Activated naive CD4-positive, alpha-beta T cell treated with anti-CD3 and anti-CD28 coated beads, Interleukin-2, amount 50 U/mL, for 16 hours (primary cell): ENCODE measurements at regions not wholly inside any gene's neighbourhood (a gene's known extent, or its start where the extent isn't known, plus 50 kb on each side); places are given as distances from the start of the nearest gene placed in this dataset.

Experiments
- DNase-seq: peaks from one replicate; pipeline ENCODE4 v3.0.0-alpha.2; 2020

DNA sequence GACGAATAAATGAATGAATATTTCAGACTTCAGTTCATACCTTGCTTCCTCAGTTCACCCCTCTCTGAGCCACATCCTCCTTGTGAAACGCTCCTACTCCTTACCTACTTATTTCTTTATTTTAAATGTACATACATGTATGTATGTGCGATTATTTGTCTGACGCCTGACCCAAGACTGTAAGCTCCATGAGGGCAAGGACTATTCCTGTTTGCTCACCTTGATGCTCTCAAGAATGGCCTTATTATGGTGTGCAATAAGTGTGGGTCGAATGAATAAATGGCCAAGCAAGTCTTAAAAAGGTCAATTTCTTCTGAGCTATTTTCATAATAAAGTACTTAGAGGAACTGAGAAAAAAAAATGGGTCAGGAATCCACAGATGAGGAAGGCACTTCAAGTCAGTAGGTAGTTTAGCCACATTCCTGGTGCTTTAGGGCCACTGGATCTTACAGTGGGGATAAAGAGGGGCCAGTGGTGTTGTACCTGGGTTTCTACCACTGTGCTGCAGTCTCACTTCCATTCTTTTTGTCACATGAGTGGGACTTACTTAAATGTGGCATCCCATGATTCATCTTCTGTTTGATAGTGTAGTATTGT lies 74.7 kb downstream of the SDC1 start:
- no peak for DNase-seq

DNA sequence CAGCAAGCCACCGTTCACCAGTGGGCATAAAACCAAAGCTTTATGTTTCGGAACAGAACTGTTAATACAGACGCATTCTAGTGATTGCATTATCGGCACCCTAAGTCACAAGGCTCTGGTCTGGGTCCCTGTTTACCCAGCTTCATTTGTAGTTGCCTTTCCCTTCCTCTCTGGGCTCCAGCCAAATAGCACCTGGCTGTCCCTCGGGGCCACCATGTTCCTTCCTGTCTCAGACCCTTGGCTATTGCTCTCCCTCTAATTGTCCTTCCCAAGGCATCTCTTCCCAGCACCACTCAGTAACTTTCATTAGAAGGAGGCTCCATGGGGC lies 75.3 kb downstream of the SDC1 start:
- no peak for DNase-seq

DNA sequence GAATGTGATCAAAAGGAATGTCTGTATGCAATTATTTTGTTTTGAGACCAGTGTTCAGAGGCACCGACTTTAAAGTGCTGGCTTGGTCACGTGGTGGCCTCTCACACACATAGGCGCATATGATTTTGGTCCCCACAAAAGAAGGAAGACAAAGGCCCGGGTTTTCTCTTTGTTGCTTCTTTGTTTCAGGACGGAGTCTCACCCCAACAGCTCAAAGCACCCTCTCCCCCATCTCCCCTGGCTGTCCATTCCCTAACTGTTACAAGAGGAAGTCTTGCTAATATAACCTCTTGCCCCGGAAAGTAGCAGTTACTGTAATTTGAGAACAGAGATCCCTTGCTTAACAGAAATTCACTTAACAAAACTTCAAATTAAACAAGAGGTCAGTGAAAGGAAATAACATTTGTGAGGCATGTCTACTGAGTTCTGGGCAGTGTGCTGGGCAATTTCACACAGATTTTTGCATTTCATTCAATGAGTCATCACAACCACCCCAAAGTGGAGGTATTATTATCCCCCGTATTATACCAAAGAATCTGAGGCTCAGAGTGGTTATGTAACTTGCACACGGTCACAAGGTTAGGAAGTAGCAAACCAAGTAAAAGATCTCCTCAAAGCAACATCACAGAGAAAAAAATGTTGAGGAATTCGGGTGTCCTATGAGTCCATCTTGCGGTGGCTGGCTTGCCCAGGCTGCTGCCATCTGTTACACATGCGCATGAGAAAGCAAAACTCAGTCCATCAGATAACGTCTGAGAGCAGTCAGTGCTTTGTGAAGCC lies 75.8 kb downstream of the SDC1 start:
- DNase-seq, result no peak

- DNase-seq, result no peak
Observed at GRCh38 chr2:20148426-20148922, 76.5 kb downstream of the SDC1 start.

DNA sequence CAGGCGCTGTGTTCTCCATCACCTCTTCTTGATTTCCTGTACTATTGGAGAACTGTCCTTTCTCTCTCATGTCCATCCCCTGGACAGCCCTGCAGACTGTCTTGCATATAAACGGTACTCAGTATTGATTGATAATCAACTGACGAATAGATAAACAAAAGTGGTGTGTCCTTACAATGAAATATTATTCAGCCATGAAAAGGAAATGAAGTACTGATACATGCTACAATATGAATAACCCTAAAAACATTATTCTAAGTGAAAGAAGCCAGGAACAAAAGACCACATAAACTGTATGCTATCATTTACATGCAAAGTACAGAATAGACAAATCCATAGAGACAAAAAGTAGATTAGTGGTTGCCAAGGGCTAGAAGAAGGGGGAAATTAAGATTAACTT lies 77.6 kb downstream of the SDC1 start:
- no peak for DNase-seq

- no peak for DNase-seq
Observed at GRCh38 chr2:20146401-20146800, 78.5 kb downstream of the SDC1 start.

DNA sequence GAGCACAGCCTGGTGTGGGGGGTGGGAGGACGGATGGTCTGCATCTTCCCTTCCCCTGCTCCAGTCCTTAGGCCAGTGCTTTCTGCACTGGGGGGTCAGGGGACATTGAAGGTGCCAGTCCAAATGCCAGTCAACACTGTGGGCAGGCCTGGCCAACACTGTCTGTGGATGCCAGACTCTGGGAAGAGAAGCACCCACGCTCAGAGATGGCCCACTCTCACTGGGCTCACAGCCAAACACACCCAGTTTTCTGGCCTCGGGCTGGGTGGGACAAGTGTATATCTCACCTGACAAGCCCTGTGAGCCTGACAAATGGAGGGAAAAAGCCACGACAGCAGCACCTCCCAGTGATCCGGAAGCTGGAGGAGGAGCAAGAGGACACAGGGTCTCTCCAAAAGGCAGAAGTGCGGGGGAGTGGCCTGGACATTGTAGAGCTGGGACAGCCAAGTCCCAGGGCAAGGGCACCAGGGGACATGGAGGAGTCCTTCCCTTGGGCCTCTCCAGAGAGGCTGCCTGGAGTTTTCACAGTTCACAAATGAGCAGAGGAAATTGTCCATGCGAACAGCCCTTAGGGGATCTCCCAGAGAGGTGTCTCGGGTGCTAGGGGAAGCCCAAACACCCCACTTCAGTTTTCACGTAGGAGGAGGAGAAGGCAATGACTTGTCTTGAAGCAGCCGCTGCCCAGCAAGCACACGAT lies 79.3 kb downstream of the SDC1 start:
- no peak for DNase-seq

DNA sequence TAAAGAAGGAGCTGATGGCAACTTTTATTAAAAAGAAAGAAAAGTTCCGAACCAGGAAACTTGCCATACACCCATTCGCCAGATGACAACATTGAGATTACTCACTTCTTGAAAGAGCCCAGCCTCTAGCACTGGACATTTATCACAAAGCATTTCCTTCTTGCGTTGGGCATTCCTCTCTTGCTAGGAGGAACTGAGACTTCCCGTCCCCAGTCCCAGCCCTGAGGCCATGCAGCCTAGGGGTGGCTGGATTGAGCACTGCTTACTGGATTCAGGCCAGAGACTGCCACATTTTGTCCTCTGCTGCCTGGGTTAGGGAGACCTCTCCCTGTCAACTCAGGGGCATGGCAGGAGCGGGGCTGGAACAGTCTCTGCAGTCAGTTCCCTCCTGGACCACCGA lies 80.1 kb downstream of the SDC1 start:
- DNase-seq, result no peak

GRCh38 chr2:20144196-20144595 lies 80.7 kb downstream of the SDC1 start:
- no peak for DNase-seq

DNA sequence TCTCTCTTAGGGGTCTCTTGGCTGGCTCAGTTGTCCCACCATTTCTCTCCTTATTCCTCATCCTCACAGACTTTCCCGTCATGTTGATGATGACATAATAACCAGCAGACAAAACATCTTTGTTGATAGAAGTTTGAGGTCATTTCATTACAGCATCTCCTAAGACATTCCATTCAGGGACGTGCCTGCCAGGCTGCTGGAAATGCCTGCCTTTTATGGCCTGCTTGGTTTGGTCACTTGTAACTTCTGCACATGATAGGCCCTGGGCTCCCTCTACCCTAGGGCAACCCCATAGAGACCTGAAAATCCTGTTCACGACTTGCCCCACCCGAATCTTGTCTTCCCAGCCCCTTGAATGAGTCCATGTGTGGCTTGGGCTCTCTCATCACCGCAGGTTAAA lies 81.7 kb downstream of the SDC1 start:
- DNase-seq, result no peak

DNA sequence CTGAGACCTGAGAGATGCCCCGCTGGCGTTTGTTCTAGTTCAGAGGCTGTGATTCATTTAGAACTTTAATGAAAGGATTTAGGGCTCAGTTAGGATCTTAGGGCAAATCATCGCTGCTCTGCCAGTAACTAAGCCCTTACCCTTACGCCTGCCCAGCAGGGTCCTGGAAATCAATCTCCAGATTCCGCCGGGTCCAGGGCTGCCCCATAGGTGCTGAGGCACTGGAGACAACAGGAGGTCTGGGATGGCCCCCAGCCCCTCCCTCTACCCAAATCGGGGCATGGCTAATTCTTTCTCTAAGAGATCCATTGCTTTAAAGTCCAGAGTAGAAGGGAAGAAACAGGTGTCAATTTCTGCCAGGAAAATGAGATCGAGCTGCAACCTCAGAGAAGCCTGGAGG lies 83.1 kb downstream of the SDC1 start:
- no peak for DNase-seq

GRCh38 chr2:20141056-20141762 lies 83.7 kb downstream of the SDC1 start:
- DNase-seq, result no peak

GRCh38 chr2:20140321-20141055 lies 84.4 kb downstream of the SDC1 start:
- no peak for DNase-seq

DNA sequence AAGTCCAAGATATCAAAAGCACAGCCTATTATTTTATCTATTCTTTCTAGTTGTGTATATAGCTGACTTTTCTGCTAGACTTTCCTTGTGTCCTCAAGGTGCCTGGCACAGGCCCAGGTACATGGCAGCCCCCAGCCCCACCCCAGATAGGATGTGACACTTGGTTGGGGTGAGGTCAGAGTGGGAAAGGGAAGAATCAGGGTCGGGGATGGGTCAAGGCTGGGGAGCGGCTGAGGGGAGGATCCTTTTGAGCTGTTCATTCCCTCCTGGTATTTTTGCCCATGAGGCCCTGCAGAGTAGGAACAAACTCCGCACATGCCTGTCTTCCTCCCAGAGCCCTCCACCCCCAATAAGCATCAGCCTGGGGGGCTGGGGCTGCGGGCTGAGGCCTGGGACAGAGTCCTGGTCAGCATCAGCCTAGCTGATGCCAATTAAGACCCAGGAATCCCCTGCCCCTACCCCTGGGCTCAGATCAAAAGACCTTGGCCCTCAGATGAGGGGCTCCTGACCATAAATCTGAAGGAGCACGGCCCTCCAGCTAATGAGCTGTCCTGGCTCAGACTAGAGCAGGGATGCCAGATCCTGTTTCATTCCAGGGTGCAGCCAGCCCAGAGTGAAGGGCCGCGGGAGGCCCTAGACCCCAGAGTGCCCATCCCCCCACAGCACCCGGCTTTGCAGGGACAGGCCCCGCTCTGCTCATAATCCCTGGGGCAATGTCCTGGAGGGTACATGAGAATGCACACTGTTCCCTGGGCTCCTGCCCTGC lies 85.3 kb downstream of the SDC1 start:
- no peak for DNase-seq

- no peak for DNase-seq
Observed at GRCh38 chr2:20138696-20139095, 86.2 kb downstream of the SDC1 start.

DNA sequence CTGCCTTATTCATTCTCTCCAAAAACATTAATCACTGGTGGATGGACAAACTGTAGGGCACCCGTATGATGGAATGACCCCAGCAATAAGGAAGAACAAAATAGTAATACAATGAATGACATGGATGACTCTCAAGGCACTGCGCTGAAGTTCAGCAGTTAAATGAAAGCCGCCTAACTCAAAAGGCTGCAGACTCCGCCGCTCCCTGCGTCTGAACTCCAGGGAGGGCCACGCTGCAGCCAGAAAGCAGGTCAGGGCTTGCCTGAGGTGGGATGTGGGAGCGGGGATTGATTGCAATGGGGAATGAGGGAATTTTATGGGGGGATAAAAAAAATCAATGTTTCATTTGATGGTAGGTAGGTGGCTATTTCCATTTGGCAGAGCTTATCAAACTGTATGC lies 86.5 kb upstream of the LAPTM4A start:
- no peak for DNase-seq

DNA sequence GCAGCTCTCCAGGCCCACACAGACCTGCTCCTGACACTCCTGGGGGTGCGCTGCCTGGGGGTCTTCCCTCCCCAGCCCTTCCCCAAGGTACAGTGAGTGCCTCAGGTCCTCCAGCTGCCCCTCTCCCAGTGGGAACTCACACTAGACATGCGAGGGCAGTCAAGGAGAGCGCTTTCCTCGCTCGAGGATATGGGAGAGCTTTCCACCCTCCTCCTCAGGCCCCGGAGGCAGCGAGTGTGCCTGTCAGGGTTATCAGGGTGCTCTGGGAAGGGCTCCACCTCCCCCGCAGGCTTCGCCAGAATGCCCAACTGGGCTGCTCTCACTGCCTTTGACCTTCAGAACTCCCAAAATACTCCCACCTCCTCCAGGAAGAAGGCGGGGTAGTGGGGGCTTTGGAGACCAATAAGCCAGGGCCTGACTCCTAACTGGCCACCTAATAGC lies 85.7 kb upstream of the LAPTM4A start:
- DNase-seq, result no peak

GRCh38 chr2:20136149-20136548 lies 84.7 kb upstream of the LAPTM4A start:
- DNase-seq, result no peak

DNA sequence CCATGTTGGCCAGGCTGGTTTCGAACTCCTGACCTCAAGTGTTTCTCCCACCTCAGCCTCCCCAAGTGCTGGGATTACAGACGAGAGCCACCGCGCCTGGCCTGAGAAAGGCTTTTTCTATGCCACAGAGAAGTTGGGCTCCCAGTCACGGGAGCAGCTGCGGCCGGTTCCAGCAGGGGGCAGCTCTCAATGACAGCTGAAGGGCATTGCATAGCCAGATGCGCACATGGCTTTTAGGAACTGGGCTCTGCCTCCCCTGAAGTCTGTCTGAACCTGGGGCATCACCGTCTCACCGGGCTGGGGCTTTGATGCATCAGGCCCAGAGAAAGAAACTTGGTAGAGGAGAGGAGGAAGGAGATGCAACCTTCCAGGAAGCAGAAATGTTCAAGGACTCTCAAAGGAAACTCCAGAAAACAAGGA lies 84.2 kb upstream of the LAPTM4A start:
- peak; percentile 30 for DNase-seq

DNA sequence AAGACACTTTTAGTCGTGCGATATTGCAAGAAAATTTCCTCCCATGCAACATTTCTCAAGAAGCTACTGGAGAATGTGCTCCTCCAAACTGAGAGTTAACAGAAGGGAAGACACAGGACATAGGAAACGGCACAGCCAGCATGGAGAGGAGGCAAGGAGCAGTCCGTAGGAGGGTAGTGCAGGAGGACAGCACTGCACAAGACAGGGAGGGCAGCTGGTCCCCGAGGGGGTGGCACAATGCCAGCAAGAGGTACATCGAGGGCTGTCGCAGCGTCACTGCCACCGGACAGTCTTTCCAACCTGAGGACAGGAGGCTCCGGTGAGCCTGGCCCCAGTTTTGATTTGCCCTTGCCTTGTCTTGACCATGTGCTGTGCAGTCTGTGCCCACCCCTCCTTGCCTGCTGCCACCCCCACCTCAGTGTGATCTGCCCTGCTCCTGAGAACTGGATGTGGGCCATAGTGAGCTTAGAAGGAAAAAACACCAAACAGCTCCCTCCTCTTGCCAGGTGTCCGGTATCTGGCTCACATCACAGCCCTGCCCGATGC lies 81.6 kb upstream of the LAPTM4A start:
- DNase-seq, result no peak

DNA sequence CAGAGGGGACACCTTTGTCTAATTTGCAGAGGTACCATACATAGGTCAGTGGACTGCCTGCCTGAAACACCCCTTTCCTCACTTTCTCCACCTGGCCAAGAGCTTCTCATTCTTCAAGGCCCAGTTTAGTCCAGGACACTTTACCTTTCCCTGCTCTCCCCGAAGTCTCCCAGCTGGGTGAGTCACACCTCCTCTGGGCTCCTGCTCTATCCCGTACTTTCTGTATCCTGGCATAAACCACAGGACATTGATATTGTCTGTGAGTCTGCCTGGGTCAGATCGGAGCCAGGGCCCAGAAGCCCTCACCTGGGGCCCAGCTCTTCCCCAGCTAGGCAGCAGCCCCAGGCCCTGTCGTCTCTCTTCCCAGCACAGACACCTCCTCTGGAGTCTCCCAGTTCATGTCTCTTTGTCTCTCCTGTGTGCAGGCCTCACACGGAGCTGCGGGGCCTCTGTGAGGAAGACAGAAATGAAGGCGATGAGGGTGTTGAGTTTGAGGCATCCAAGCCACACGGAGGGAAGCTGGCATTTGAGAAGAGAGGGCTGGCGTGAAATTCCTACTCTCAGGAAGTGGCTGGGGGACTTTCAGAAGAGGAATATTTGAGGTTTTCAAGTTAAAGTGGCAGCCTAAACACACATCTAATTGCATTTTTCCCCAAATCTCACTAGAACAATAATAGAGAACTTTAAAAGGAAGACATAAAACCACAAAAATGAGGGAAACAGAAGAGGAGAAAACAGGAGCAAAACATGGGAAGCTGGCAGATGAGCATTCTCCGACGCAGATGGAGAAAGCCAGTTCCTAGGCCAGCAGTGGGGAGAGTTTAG lies 79.6 kb upstream of the LAPTM4A start:
- no peak for DNase-seq
